ENCODE measurements at regions not wholly inside any gene's neighbourhood (a gene's known extent, or its start where the extent isn't known, plus 50 kb on each side); places are given as distances from the start of the nearest gene placed in this dataset.
A peak's percentile ranks its signal among the peaks of the same experiment; 100 is the strongest.

GRCh38 chr4:108350332-108350731 lies 181.6 kb upstream of the LEF1 start:
- Mint-ChIP-seq H3K9me3 (no peaks in the 10 kb centered on the region), H3K27me3 (ENCODE audit: insufficient read depth) (no peaks in the 10 kb centered on the region), H3K4me3 (no peak overlapping the region), H3K36me3 (ENCODE audit: low read depth) (no peaks in the 10 kb centered on the region), H3K4me1 (peaks cover 10% of the 10 kb centered on the region), H3K27ac (no peak overlapping the region)
- H3K9me3 ChIP-seq (ENCODE audit: control insufficient read depth, low read length) = no peaks in the 10 kb centered on the region
- no peak overlapping the region for H3K4me3 ChIP-seq (ENCODE audit: low read length)
- H3K9ac ChIP-seq (ENCODE audit: extremely low read depth, low read length, poor library complexity, severe bottlenecking) = no peak overlapping the region
- DNase-seq = peak; percentile 50
- no peaks in the 10 kb centered on the region for H3K36me3 ChIP-seq (ENCODE audit: control insufficient read depth, insufficient read depth, low read length)
- no peaks in the 10 kb centered on the region for H3K27me3 ChIP-seq (ENCODE audit: control insufficient read depth, insufficient read depth, low read length, poor library complexity, severe bottlenecking)
- H3K4me1 ChIP-seq (ENCODE audit: control insufficient read depth, insufficient read depth, low read length) = no peaks in the 10 kb centered on the region
- H3K27ac ChIP-seq (ENCODE audit: low read depth, low read length) = no peak overlapping the region
- no peak for TF ChIP-seq CTCF (conservative IDR thresholded peaks at IDR 0.05)
- 90 to 91% methylated on average over 7 to 14 of the region's 14 CpGs for WGBS, 2 experiments (ENCODE audit: insufficient coverage in 1 of 2, insufficient read length in 1 of 2)

- Mint-ChIP-seq H3K27ac (no peak overlapping the region), H3K36me3 (ENCODE audit: low read depth) (no peaks in the 10 kb centered on the region), H3K9me3 (no peaks in the 10 kb centered on the region), H3K27me3 (ENCODE audit: insufficient read depth) (peaks cover 2% of the 10 kb centered on the region), H3K4me1 (peaks cover 10% of the 10 kb centered on the region), H3K4me3 (no peak overlapping the region)
- DNase-seq = no peak
- Histone ChIP-seq H3K27ac (ENCODE audit: low read depth, low read length) (no peak overlapping the region), H3K27me3 (ENCODE audit: control insufficient read depth, insufficient read depth, low read length, poor library complexity, severe bottlenecking) (no peaks in the 10 kb centered on the region), H3K9me3 (ENCODE audit: control insufficient read depth, low read length) (no peaks in the 10 kb centered on the region), H3K4me1 (ENCODE audit: control insufficient read depth, insufficient read depth, low read length) (no peaks in the 10 kb centered on the region), H3K4me3 (ENCODE audit: low read length) (no peak overlapping the region), H3K9ac (ENCODE audit: extremely low read depth, low read length, poor library complexity, severe bottlenecking) (no peak overlapping the region), H3K36me3 (ENCODE audit: control insufficient read depth, insufficient read depth, low read length) (no peaks in the 10 kb centered on the region)
- WGBS, 2 experiments (ENCODE audit: insufficient coverage in 1 of 2, insufficient read length in 1 of 2) = 91 to 92% methylated on average over 1 of the region's 1 CpG
- TF ChIP-seq CTCF (conservative IDR thresholded peaks at IDR 0.05) = no peak
Measured at GRCh38 chr4:108346818-108347210, 178.1 kb upstream of the LEF1 start.

GRCh38 chr4:108345862-108346817 lies 177.4 kb upstream of the LEF1 start:
- Histone ChIP-seq H3K4me1 (ENCODE audit: control insufficient read depth, insufficient read depth, low read length) (no peaks in the 10 kb centered on the region), H3K9ac (ENCODE audit: extremely low read depth, low read length, poor library complexity, severe bottlenecking) (no peak overlapping the region), H3K36me3 (ENCODE audit: control insufficient read depth, insufficient read depth, low read length) (no peaks in the 10 kb centered on the region), H3K9me3 (ENCODE audit: control insufficient read depth, low read length) (no peaks in the 10 kb centered on the region), H3K27ac (ENCODE audit: low read depth, low read length) (peak overlapping the region; percentile 51), H3K27me3 (ENCODE audit: control insufficient read depth, insufficient read depth, low read length, poor library complexity, severe bottlenecking) (no peaks in the 10 kb centered on the region), H3K4me3 (ENCODE audit: low read length) (no peak overlapping the region)
- H3K4me1 Mint-ChIP-seq = peaks cover 9% of the 10 kb centered on the region
- H3K9me3 Mint-ChIP-seq = no peaks in the 10 kb centered on the region
- WGBS, 2 experiments (ENCODE audit: insufficient coverage in 1 of 2, insufficient read length in 1 of 2) = 94 to 100% methylated on average over 2 of the region's 2 CpGs
- H3K27ac Mint-ChIP-seq = no peak overlapping the region
- peaks cover 2% of the 10 kb centered on the region for H3K27me3 Mint-ChIP-seq (ENCODE audit: insufficient read depth)
- H3K4me3 Mint-ChIP-seq = no peak overlapping the region
- TF ChIP-seq CTCF (conservative IDR thresholded peaks at IDR 0.05) = no peak
- no peaks in the 10 kb centered on the region for H3K36me3 Mint-ChIP-seq (ENCODE audit: low read depth)
- DNase-seq = no peak

Data from endodermal cell (in vitro differentiated cells).